WTC11 (cell line): ENCODE measurements at regions not wholly inside any gene's neighbourhood (a gene's known extent, or its start where the extent isn't known, plus 50 kb on each side); places are given as distances from the start of the nearest gene placed in this dataset.

Experiments
- ATAC-seq: fragments of 200-7000 bp; cut with Tn5 transposase; 2 replicates; pipeline ENCODE4 v1.10.0; 2021; ENCODE audit warnings: mild to moderate bottlenecking, moderate library complexity
- CTCF ChIA-PET: fragments of 300-600 bp; sonication (Branson Sonifier 250); formaldehyde crosslinking; loops from one replicate; lab custom pipeline; 2021; ENCODE audit warnings: antibody characterized with exemption; lab: Charles Lee
- POLR2A ChIA-PET: fragments of 350-600 bp; sonication (Branson Sonifier 250); formaldehyde crosslinking; loops from one replicate; lab custom pipeline; 2021; ENCODE audit warnings: antibody characterized with exemption; lab: Charles Lee
- DNase-seq: peaks from one replicate; pipeline ENCODE4 v3.0.0; 2021; ENCODE audit warnings: low spot score
- H3K27ac Mint-ChIP-seq: 2 replicates; pipeline ENCODE4 v1.8.0; 2021; ENCODE audit warnings: mixed read lengths
- H3K27me3 Mint-ChIP-seq: 2 replicates; pipeline ENCODE4 v1.8.0; 2021; ENCODE audit warnings: low read depth, mild to moderate bottlenecking, moderate library complexity, mixed read lengths
- H3K36me3 Mint-ChIP-seq: 2 replicates; pipeline ENCODE4 v1.8.0; 2021; ENCODE audit warnings: mixed read lengths
- H3K4me1 Mint-ChIP-seq: 2 replicates; pipeline ENCODE4 v1.8.0; 2022; ENCODE audit warnings: mixed read lengths
- H3K4me3 Mint-ChIP-seq: 2 replicates; pipeline ENCODE4 v1.8.0; 2021; ENCODE audit warnings: mild to moderate bottlenecking, moderate library complexity, mixed read lengths
- H3K9me3 Mint-ChIP-seq: 2 replicates; pipeline ENCODE4 v1.8.0; 2021; ENCODE audit warnings: mixed read lengths
- ATF1 ChIP-seq: sonication (generic); formaldehyde crosslinking; IDR thresholded peaks from 2 replicates; pipeline ENCODE4 v1.8.1; 2023; ENCODE audit warnings: mild to moderate bottlenecking, moderate library complexity, missing genetic modification reagents
- ATF2 ChIP-seq: sonication (generic); formaldehyde crosslinking; IDR thresholded peaks from 2 replicates; pipeline ENCODE4 v1.8.1; 2022; ENCODE audit warnings: low read depth, missing genetic modification reagents, borderline replicate concordance
- E2F4 ChIP-seq: sonication (generic); formaldehyde crosslinking; IDR thresholded peaks from 2 replicates; pipeline ENCODE4 v1.8.1; 2022; ENCODE audit warnings: low read depth, mild to moderate bottlenecking, moderate library complexity, missing genetic modification reagents, borderline replicate concordance
- EMX1 ChIP-seq: fragments of 250-450 bp; sonication (Bioruptor Pico); IDR thresholded peaks from 2 replicates; pipeline ENCODE4 v1.8.0; 2021; ENCODE audit warnings: mild to moderate bottlenecking
- GRHL2 ChIP-seq: fragments of 250-450 bp; sonication (Bioruptor Pico); IDR thresholded peaks from 2 replicates; pipeline ENCODE4 v1.8.0; 2022; ENCODE audit warnings: mild to moderate bottlenecking, moderate library complexity; ENCODE audit not compliant: insufficient replicate concordance, severe bottlenecking
- JAZF1 ChIP-seq: fragments of 250-450 bp; sonication (Bioruptor Pico); IDR thresholded peaks from 2 replicates; pipeline ENCODE4 v1.9.0; 2021; ENCODE audit warnings: moderate library complexity, mild to moderate bottlenecking, inconsistent platforms
- STAT6 ChIP-seq: sonication (generic); formaldehyde crosslinking; conservative IDR thresholded peaks from 2 replicates; pipeline ENCODE4 v1.8.1; 2023; ENCODE audit warnings: mild to moderate bottlenecking, low read depth, missing genetic modification reagents, moderate library complexity
- TCF7 ChIP-seq: sonication (generic); formaldehyde crosslinking; IDR thresholded peaks from 2 replicates; pipeline ENCODE4 v1.8.0; 2022; ENCODE audit warnings: mild to moderate bottlenecking, low read depth, missing genetic modification reagents, moderate library complexity
- ZBTB21 ChIP-seq: sonication (generic); formaldehyde crosslinking; IDR thresholded peaks from 2 replicates; pipeline ENCODE4 v1.8.1; 2023; ENCODE audit warnings: mild to moderate bottlenecking, missing genetic modification reagents, borderline replicate concordance
- ZNF121 ChIP-seq: sonication (generic); formaldehyde crosslinking; IDR thresholded peaks from 2 replicates; pipeline ENCODE4 v1.8.0; 2023; ENCODE audit warnings: missing genetic modification reagents
- ZNF232 ChIP-seq: sonication (generic); formaldehyde crosslinking; IDR thresholded peaks from 2 replicates; pipeline ENCODE4 v1.8.0; 2022; ENCODE audit warnings: mild to moderate bottlenecking, missing genetic modification reagents
- ZNF425 ChIP-seq: fragments of 250-450 bp; sonication (Bioruptor Pico); conservative IDR thresholded peaks from 2 replicates; pipeline ENCODE4 v1.9.0; 2021; ENCODE audit warnings: mild to moderate bottlenecking
- TF ChIP-seq, protein P1 (sequence below): sonication (generic); formaldehyde crosslinking; IDR thresholded peaks from 2 replicates; pipeline ENCODE4 v1.8.1; 2023; ENCODE audit warnings: mild to moderate bottlenecking, missing genetic modification reagents
- TF ChIP-seq, protein P2 (sequence below): fragments of 250-450 bp; sonication (Bioruptor Pico); IDR thresholded peaks from 2 replicates; pipeline ENCODE4 v1.9.0; 2021; ENCODE audit warnings: mild to moderate bottlenecking, borderline replicate concordance
- TF ChIP-seq, protein P3 (sequence below): sonication (generic); formaldehyde crosslinking; IDR thresholded peaks from 2 replicates; pipeline ENCODE4 v1.8.1; 2022; ENCODE audit warnings: missing genetic modification reagents, borderline replicate concordance
- TF ChIP-seq, protein P4 (sequence below): fragments of 250-450 bp; sonication (Bioruptor Pico); IDR thresholded peaks from 2 replicates; pipeline ENCODE4 v2.1.2; 2022; ENCODE audit warnings: mild to moderate bottlenecking, moderate library complexity

- no peak for TF ChIP-seq ZNF425 (CRISPR knock-in tag)
- no peak for TF ChIP-seq JAZF1 (CRISPR knock-in tag)
- TF ChIP-seq STAT6 (CRISPR knock-in tag): no peak
- TF ChIP-seq ATF2 (CRISPR knock-in tag): no peak
- TF ChIP-seq, protein P1, sequence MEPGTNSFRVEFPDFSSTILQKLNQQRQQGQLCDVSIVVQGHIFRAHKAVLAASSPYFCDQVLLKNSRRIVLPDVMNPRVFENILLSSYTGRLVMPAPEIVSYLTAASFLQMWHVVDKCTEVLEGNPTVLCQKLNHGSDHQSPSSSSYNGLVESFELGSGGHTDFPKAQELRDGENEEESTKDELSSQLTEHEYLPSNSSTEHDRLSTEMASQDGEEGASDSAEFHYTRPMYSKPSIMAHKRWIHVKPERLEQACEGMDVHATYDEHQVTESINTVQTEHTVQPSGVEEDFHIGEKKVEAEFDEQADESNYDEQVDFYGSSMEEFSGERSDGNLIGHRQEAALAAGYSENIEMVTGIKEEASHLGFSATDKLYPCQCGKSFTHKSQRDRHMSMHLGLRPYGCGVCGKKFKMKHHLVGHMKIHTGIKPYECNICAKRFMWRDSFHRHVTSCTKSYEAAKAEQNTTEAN (CRISPR knock-in tag): no peak
- no peak for TF ChIP-seq GRHL2 (CRISPR knock-in tag)
- no peak for TF ChIP-seq ZNF121
- TF ChIP-seq, all 79 proteins: peak for 0
These were observed 88.8 kb upstream of the INSIG1 start (continued) for GRCh38 chr7:155208681-155209477.

GRCh38 chr7:155209478-155210319 lies 88.0 kb upstream of the INSIG1 start:
- peaks cover 2% of the 10 kb centered on the region for H3K36me3 Mint-ChIP-seq
- peak; percentile 18; the same call in 1 of the 2 replicates for ATAC-seq
- H3K27me3 Mint-ChIP-seq: no peaks in the 10 kb centered on the region
- CTCF ChIA-PET: interaction anchor here (0.9 kb wide), 1 partner anchor 11 kb away, joined by 3 read pairs; no protein-coding TSS in a partner anchor
- H3K9me3 Mint-ChIP-seq: peaks cover 18% of the 10 kb centered on the region
- peaks cover 32% of the 10 kb centered on the region for H3K4me1 Mint-ChIP-seq
- POLR2A ChIA-PET: no interaction called here
- no peak overlapping the region for H3K4me3 Mint-ChIP-seq
- no peak overlapping the region for H3K27ac Mint-ChIP-seq
- no peak for DNase-seq
- TF ChIP-seq ZNF232 (CRISPR knock-in tag): no peak
- no peak for TF ChIP-seq ZBTB21 (CRISPR knock-in tag)
- TF ChIP-seq, protein P2, sequence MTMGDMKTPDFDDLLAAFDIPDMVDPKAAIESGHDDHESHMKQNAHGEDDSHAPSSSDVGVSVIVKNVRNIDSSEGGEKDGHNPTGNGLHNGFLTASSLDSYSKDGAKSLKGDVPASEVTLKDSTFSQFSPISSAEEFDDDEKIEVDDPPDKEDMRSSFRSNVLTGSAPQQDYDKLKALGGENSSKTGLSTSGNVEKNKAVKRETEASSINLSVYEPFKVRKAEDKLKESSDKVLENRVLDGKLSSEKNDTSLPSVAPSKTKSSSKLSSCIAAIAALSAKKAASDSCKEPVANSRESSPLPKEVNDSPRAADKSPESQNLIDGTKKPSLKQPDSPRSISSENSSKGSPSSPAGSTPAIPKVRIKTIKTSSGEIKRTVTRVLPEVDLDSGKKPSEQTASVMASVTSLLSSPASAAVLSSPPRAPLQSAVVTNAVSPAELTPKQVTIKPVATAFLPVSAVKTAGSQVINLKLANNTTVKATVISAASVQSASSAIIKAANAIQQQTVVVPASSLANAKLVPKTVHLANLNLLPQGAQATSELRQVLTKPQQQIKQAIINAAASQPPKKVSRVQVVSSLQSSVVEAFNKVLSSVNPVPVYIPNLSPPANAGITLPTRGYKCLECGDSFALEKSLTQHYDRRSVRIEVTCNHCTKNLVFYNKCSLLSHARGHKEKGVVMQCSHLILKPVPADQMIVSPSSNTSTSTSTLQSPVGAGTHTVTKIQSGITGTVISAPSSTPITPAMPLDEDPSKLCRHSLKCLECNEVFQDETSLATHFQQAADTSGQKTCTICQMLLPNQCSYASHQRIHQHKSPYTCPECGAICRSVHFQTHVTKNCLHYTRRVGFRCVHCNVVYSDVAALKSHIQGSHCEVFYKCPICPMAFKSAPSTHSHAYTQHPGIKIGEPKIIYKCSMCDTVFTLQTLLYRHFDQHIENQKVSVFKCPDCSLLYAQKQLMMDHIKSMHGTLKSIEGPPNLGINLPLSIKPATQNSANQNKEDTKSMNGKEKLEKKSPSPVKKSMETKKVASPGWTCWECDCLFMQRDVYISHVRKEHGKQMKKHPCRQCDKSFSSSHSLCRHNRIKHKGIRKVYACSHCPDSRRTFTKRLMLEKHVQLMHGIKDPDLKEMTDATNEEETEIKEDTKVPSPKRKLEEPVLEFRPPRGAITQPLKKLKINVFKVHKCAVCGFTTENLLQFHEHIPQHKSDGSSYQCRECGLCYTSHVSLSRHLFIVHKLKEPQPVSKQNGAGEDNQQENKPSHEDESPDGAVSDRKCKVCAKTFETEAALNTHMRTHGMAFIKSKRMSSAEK (CRISPR knock-in tag): no peak
- TF ChIP-seq, protein P3, sequence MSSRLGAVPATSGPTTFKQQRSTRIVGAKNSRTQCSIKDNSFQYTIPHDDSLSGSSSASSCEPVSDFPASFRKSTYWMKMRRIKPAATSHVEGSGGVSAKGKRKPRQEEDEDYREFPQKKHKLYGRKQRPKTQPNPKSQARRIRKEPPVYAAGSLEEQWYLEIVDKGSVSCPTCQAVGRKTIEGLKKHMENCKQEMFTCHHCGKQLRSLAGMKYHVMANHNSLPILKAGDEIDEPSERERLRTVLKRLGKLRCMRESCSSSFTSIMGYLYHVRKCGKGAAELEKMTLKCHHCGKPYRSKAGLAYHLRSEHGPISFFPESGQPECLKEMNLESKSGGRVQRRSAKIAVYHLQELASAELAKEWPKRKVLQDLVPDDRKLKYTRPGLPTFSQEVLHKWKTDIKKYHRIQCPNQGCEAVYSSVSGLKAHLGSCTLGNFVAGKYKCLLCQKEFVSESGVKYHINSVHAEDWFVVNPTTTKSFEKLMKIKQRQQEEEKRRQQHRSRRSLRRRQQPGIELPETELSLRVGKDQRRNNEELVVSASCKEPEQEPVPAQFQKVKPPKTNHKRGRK (CRISPR knock-in tag): no peak
- TF ChIP-seq, protein P4, sequence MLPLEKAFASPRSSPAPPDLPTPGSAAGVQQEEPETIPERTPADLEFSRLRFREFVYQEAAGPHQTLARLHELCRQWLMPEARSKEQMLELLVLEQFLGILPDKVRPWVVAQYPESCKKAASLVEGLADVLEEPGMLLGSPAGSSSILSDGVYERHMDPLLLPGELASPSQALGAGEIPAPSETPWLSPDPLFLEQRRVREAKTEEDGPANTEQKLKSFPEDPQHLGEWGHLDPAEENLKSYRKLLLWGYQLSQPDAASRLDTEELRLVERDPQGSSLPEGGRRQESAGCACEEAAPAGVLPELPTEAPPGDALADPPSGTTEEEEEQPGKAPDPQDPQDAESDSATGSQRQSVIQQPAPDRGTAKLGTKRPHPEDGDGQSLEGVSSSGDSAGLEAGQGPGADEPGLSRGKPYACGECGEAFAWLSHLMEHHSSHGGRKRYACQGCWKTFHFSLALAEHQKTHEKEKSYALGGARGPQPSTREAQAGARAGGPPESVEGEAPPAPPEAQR (CRISPR knock-in tag): no peak
- TF ChIP-seq ATF1: no peak
- TF ChIP-seq EMX1: no peak
- TF ChIP-seq E2F4: no peak
- no peak for TF ChIP-seq TCF7
